ENCODE measurements at regions not wholly inside any gene's neighbourhood (a gene's known extent, or its start where the extent isn't known, plus 50 kb on each side); places are given as distances from the start of the nearest gene placed in this dataset.

GRCh38 chr10:10508211-10508610 is 509.5 kb upstream of the CELF2 start:
- DNase-seq = no peak
- no peak overlapping the region for H3K4me3 ChIP-seq
- H3K9me3 ChIP-seq = no peaks in the 10 kb centered on the region
- no peaks in the 10 kb centered on the region for H3K36me3 ChIP-seq
- H3K27me3 ChIP-seq = no peaks in the 10 kb centered on the region

GRCh38 chr10:10510179-10510578 is 507.5 kb upstream of the CELF2 start:
- H3K36me3 ChIP-seq = no peaks in the 10 kb centered on the region
- no peak overlapping the region for H3K4me3 ChIP-seq
- DNase-seq = no peak
- no peaks in the 10 kb centered on the region for H3K27me3 ChIP-seq
- no peaks in the 10 kb centered on the region for H3K9me3 ChIP-seq

- Histone ChIP-seq H3K9me3 (no peaks in the 10 kb centered on the region), H3K27me3 (no peaks in the 10 kb centered on the region), H3K4me3 (no peak overlapping the region), H3K36me3 (no peaks in the 10 kb centered on the region)
- DNase-seq = no peak
Measured at GRCh38 chr10:10513067-10513466, 504.6 kb upstream of the CELF2 start.

- Histone ChIP-seq H3K27me3 (no peaks in the 10 kb centered on the region), H3K4me3 (no peak overlapping the region), H3K36me3 (no peaks in the 10 kb centered on the region), H3K9me3 (no peaks in the 10 kb centered on the region)
- no peak for DNase-seq
Measured at GRCh38 chr10:10513898-10514297, 503.8 kb upstream of the CELF2 start.

GRCh38 chr10:10514797-10515196 is 502.9 kb upstream of the CELF2 start:
- Histone ChIP-seq H3K27me3 (no peaks in the 10 kb centered on the region), H3K36me3 (no peaks in the 10 kb centered on the region), H3K4me3 (no peak overlapping the region), H3K9me3 (no peaks in the 10 kb centered on the region)
- no peak for DNase-seq

GRCh38 chr10:10515479-10516204 is 502.0 kb upstream of the CELF2 start:
- no peak for DNase-seq
- H3K27me3 ChIP-seq = no peaks in the 10 kb centered on the region
- H3K36me3 ChIP-seq = no peaks in the 10 kb centered on the region
- H3K9me3 ChIP-seq = no peaks in the 10 kb centered on the region
- H3K4me3 ChIP-seq = no peak overlapping the region

GRCh38 chr10:10516346-10517130 is 501.1 kb upstream of the CELF2 start:
- H3K4me3 ChIP-seq = no peak overlapping the region
- DNase-seq = no peak

GRCh38 chr10:10517866-10518265 is 499.8 kb upstream of the CELF2 start:
- Histone ChIP-seq H3K27me3 (no peaks in the 10 kb centered on the region), H3K36me3 (no peaks in the 10 kb centered on the region), H3K9me3 (no peaks in the 10 kb centered on the region), H3K4me3 (no peak overlapping the region)
- DNase-seq = no peak

More at GRCh38 chr10:10516346-10517130, 501.1 kb upstream of the CELF2 start:
- no peaks in the 10 kb centered on the region for H3K27me3 ChIP-seq
- no peaks in the 10 kb centered on the region for H3K36me3 ChIP-seq
- H3K9me3 ChIP-seq = no peaks in the 10 kb centered on the region

GRCh38 chr10:10519674-10520073 is 498.0 kb upstream of the CELF2 start:
- Histone ChIP-seq H3K27me3 (no peaks in the 10 kb centered on the region), H3K4me3 (no peak overlapping the region), H3K36me3 (no peaks in the 10 kb centered on the region), H3K9me3 (no peaks in the 10 kb centered on the region)
- DNase-seq = no peak

GRCh38 chr10:10520491-10521385 is 496.9 kb upstream of the CELF2 start:
- DNase-seq = no peak
- Histone ChIP-seq H3K4me3 (no peak overlapping the region), H3K36me3 (no peaks in the 10 kb centered on the region), H3K27me3 (no peaks in the 10 kb centered on the region), H3K9me3 (no peaks in the 10 kb centered on the region)

- Histone ChIP-seq H3K4me3 (no peak overlapping the region), H3K27me3 (no peaks in the 10 kb centered on the region), H3K9me3 (no peaks in the 10 kb centered on the region), H3K36me3 (no peaks in the 10 kb centered on the region)
- no peak for DNase-seq
Measured at GRCh38 chr10:10526846-10527245, 490.8 kb upstream of the CELF2 start.

- Histone ChIP-seq H3K9me3 (no peaks in the 10 kb centered on the region), H3K36me3 (no peaks in the 10 kb centered on the region), H3K27me3 (no peaks in the 10 kb centered on the region), H3K4me3 (no peak overlapping the region)
- no peak for DNase-seq
Measured at GRCh38 chr10:10527861-10528562, 489.7 kb upstream of the CELF2 start.

- Histone ChIP-seq H3K27me3 (no peaks in the 10 kb centered on the region), H3K9me3 (no peaks in the 10 kb centered on the region), H3K4me3 (no peak overlapping the region), H3K36me3 (no peaks in the 10 kb centered on the region)
- no peak for DNase-seq
Measured at GRCh38 chr10:10528563-10528910, 489.1 kb upstream of the CELF2 start.

- no peaks in the 10 kb centered on the region for H3K27me3 ChIP-seq
- DNase-seq = no peak
- no peaks in the 10 kb centered on the region for H3K36me3 ChIP-seq
- H3K9me3 ChIP-seq = no peaks in the 10 kb centered on the region
- no peak overlapping the region for H3K4me3 ChIP-seq
Measured at GRCh38 chr10:10530313-10530712, 487.4 kb upstream of the CELF2 start.

GRCh38 chr10:10532236-10532635 is 485.4 kb upstream of the CELF2 start:
- DNase-seq = no peak
- Histone ChIP-seq H3K36me3 (no peaks in the 10 kb centered on the region), H3K27me3 (no peaks in the 10 kb centered on the region), H3K4me3 (no peak overlapping the region), H3K9me3 (no peaks in the 10 kb centered on the region)

- Histone ChIP-seq H3K27me3 (no peaks in the 10 kb centered on the region), H3K9me3 (no peaks in the 10 kb centered on the region), H3K4me3 (no peak overlapping the region), H3K36me3 (no peaks in the 10 kb centered on the region)
- no peak for DNase-seq
Measured at GRCh38 chr10:10532826-10533225, 484.8 kb upstream of the CELF2 start.

- Histone ChIP-seq H3K4me3 (no peak overlapping the region), H3K36me3 (no peaks in the 10 kb centered on the region), H3K9me3 (no peaks in the 10 kb centered on the region), H3K27me3 (no peaks in the 10 kb centered on the region)
- DNase-seq = peak; percentile 26
Measured at GRCh38 chr10:10533437-10533836, 484.2 kb upstream of the CELF2 start.
